KBM-7 (cell line): ENCODE measurements at regions not wholly inside any gene's neighbourhood (a gene's known extent, or its start where the extent isn't known, plus 50 kb on each side); places are given as distances from the start of the nearest gene placed in this dataset.

ENCODE experiments used
- DNase-seq: peaks from one replicate; pipeline ENCODE4 v3.0.0-alpha.2; 2015
- in situ Hi-C: fragments of 300-500 bp; cut with MboI; formaldehyde crosslinking; loops from 2 replicates; pipeline ENCODE4 v1.14.3; 2020; ENCODE audit warnings: low sequenced_read_pairs, low pct_unique_long_range_greater_than_20kb, mixed read lengths

DNA sequence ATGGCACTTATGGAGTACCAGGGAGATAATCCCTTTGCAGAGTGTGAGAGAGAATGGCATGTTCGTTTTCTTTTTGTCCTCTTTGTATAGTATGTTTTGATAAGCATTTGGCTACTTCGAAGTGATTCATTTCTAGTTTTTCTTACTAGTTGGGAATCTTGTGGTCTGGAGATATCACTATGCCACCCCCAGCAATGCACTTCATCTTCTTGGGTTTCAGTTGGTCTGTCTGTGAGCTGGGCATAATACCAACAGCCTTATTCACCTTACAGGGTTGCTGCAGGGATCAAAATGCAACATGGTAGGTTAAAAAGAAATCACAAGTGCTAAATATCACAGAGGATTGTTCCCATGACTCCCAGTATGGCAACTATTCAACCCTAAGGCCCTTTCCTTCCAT, 387.8 kb upstream of the CADM1 start:
- DNase-seq, result no peak
- in situ Hi-C loops, result no loop called here

DNA sequence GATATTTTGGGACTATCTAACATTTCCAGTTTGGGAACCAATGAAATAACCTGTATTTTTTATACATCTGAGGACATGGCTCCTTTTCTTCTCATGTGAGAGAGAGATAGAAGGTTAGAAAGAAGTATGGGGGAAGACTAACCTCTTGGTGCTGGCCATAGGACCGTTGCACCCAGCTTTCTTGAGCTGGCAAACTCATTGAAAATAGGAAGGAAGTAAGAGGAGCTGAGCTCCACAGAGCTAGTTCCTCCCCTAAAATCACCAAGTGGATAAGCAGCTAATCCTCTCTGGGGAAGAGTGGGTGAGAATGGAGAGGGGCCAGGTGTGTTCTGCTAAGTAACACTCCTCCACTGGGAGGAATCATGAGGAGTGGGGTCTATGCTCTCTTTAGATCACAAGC, 387.4 kb upstream of the CADM1 start:
- no peak for DNase-seq
- in situ Hi-C loops, result no loop called here

DNA sequence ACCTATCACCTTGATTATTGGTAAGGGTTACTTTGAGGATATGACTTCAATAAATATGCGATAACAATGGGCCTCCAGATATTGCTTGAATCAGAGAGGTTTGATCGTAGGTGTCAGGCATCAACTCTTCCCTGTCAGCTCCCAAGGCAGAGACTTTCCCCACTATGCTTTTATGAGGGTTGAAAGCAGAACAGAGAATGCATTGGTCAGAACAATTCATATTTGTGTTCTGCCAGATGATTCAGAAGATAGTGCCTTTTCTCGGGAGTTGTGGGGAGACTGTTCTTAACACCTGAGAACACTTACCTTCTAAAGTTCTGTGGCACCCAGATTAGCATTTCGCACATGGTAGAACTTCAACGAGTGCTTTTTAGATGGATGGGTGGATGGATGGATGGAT, 386.3 kb upstream of the CADM1 start:
- DNase-seq, result no peak
- in situ Hi-C loops, result no loop called here

DNA sequence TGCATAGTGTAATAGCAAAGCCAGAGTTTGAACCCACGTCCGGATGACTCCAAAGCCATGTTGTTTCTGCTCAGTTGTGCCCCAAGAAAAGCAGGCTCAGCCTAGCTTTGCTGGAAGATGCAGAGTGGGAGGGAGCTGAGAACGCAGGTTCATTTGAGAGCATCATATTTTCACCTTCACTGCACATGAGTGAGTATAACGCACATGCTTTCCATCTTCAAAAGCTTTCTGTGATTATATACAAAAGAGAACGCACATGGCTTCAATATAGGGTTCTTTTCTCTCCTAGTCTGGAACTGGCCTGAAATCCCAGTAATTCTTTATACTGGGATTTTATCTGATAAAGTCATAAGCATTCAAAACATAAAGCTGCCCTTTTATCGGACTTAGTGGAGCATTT, 385.5 kb upstream of the CADM1 start:
- no peak for DNase-seq
- in situ Hi-C loops, result no loop called here

GRCh38 chr11:115887727-115888126, 383.5 kb upstream of the CADM1 start:
- in situ Hi-C loops, result no loop called here
- no peak for DNase-seq

- DNase-seq, result no peak
- in situ Hi-C loops, result no loop called here
These were observed 383.1 kb upstream of the CADM1 start for GRCh38 chr11:115887316-115887715.

GRCh38 chr11:115886422-115886733, 382.2 kb upstream of the CADM1 start:
- in situ Hi-C loops, result no loop called here
- DNase-seq, result no peak

GRCh38 chr11:115885535-115886421, 381.6 kb upstream of the CADM1 start:
- DNase-seq, result no peak
- in situ Hi-C loops, result no loop called here

- in situ Hi-C loops, result no loop called here
- DNase-seq, result no peak
These were observed 380.8 kb upstream of the CADM1 start for GRCh38 chr11:115884800-115885534.

DNA sequence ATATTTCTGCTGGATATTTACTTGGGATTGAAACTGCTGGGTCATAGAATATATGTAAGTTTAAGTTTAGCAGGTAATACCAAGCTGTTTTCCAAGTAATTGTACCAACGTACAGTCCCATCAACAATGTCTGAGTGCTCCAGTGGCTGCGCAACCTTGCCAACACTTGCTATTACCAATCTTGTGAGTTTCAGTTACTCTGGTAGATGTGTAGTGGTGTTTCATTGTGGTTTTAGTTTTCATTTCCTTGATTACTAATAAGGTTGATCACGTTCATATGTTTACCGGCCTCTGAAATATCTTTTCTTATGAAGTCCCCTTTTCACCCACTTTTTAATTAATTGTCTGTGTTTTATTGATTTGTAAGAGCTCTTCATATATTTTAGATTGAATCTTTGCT, 370.6 kb upstream of the CADM1 start:
- no peak for DNase-seq
- in situ Hi-C loops, result no loop called here

- in situ Hi-C loops, result no loop called here
- peak; percentile 55 for DNase-seq
These were observed 369.6 kb upstream of the CADM1 start for GRCh38 chr11:115873813-115874212.

DNA sequence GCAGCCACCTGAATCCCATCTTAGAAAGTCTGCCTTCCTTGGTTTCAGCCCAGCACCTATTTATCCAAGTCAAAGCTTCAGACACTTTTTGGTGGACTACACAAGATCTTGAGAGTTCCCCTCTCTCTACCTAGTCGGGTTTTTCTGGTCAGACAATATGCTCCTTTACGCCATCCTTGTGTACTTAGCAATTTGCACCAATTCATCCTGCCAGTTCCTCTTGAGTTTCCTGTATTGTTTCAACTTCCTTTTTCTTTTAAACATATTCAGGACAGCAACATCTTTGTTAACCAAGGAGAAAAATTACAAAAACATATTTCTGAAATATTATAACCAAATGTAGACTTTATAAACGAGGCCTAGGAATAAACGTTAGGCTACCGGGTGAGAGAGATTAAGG, 368.2 kb upstream of the CADM1 start:
- in situ Hi-C loops, result no loop called here

GRCh38 chr11:115871161-115871760, 367.0 kb upstream of the CADM1 start:
- no peak for DNase-seq
- in situ Hi-C loops, result no loop called here

More for the DNA sequence above, 368.2 kb upstream of the CADM1 start:
- DNase-seq, result peak; percentile 36

- peak; percentile 11 for DNase-seq
- in situ Hi-C loops, result no loop called here
These were observed 365.7 kb upstream of the CADM1 start for GRCh38 chr11:115869780-115870431.

DNA sequence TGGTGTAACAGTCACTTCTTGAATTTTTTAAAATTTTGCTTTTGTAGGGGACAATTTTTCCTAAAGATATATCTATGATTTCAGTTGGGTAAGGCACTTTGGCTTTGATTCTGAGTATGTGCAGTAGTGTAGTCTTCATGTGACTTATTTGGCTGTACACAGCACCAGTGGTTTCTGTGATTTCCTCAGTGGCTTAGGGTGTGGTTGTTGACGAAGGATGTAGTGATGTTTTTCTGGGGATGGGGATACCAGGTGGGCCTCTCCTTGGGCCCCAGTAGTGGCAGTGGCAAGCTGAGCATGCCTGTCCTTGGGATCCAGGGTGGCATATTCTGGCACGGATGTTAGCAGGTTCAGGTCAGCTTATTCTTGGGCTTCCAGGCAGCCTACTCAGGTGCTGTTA, 364.9 kb upstream of the CADM1 start:
- DNase-seq, result no peak
- in situ Hi-C loops, result no loop called here

- DNase-seq, result no peak
- in situ Hi-C loops, result no loop called here
These were observed 356.0 kb upstream of the CADM1 start for GRCh38 chr11:115860246-115860645.

DNA sequence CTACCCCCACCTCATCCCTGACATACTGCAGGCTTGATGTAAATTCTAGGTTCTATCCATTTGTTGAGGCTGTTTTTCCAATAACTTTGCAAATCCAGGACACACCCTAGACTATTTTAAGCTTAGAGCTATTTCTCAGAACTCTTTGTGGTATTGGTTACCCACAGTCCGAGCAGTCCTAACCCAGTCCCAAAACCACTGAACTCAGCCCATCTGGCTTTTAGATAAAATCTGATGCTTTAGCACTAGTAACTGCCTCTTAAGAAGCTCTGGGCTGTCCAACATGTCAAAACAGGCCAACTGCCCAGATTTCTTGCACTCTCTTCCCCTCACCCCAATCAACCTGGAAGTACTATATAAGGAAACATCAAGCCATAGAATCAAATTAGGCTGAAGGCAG, 344.4 kb upstream of the CADM1 start:
- in situ Hi-C loops, result no loop called here
- peak; percentile 18 for DNase-seq

DNA sequence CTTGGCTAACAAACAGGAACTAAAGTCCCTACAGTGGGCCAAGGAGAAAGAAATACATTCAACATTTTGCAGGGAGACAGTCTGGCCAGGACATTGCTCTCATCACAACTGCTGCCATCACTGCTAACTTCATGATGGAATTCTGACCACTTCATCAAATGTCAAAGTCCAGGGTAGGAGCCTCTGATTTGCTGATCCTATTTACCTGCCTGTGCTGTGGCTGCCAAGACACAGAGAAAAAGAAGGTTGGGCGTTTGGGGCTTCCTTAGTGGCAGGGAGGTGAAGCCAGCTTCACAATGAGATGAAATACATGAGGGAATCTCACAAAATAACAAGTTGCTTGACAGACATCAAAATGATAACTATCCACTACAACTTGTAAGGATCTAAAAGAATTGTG, 343.9 kb upstream of the CADM1 start:
- in situ Hi-C loops, result no loop called here
- DNase-seq, result no peak

DNA sequence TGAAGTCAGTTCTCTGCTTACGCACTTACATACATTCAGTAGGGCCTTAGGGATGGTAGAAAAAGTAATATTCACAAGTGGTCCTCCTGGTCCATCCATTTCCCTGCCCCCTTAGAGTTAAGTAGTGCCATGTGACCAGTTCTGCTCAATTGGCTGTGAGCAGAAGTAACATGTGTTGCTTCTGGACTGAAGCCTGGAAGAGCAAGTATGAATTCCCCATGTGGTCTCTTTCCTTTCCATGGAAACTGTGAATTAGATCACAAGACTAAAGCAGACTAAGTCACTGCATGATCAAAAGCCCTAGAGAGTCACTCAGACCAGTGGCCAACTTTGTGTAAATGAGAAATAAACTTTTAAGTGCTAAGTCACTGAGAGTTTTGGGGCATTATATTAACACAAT, 341.7 kb upstream of the CADM1 start:
- no peak for DNase-seq
- in situ Hi-C loops, result no loop called here

GRCh38 chr11:115843685-115844084, 339.5 kb upstream of the CADM1 start:
- no peak for DNase-seq
- in situ Hi-C loops, result no loop called here
